ENCODE measurements at regions not wholly inside any gene's neighbourhood (a gene's known extent, or its start where the extent isn't known, plus 50 kb on each side); places are given as distances from the start of the nearest gene placed in this dataset.

DNA sequence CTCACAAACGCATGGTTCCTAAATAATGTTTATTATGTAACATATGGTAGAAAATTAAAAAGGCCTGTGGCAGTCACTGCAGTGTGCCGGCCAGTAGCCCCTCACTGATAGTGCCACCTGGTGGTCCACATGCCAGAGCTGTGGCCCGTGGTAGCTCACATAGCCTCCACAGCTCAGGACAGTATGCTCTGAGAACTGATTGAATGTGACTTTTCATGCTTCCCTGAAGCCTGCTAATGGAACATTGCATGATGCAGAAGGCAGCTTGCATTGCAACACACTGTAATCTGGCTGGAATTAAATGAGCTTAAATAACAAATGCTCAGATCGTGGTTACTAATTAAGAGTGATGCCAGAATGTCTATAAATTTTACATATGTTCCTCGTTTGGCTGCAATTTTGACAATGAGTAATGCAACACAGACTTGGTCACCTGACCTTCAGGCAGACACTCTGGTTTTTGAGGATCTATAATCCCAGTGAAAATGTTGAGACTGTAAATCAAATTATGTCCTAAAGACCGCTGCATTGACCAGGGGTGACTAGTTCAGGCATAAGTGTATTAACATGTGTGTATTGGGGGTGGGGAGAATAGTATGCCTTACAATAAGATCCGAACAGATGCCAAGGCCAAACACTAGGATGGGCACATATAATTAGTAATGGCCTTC, 566.4 kb downstream of the METTL15 start:
- TF ChIP-seq POLR2A (IDR thresholded peaks at IDR 0.05; ENCODE audit: low read depth, low read length) = no peak
- TF ChIP-seq PAX5 (IDR thresholded peaks at IDR 0.05; ENCODE audit: insufficient read depth, low read length, severe bottlenecking) = no peak
- no peak for TF ChIP-seq POLR2AphosphoS5 (IDR thresholded peaks at IDR 0.05; ENCODE audit: low read depth, low read length)
